Neural progenitor cell (in vitro differentiated cells): ENCODE measurements at regions not wholly inside any gene's neighbourhood (a gene's known extent, or its start where the extent isn't known, plus 50 kb on each side); places are given as distances from the start of the nearest gene placed in this dataset.
"Not testable (repeated sequence)": the region's sequence is repeated elsewhere in the genome, so short reads cannot be mapped to it uniquely, and the experiment has no call there.

ENCODE experiments used
- CTCF ChIP-seq: fragments of 200-600 bp; sonication (generic); IDR thresholded peaks from 2 replicates; pipeline ENCODE4 v1.5.1; 2017; ENCODE audit warnings: antibody characterized with exemption, mild to moderate bottlenecking
- EZH2 ChIP-seq: fragments of 200-600 bp; sonication (generic); IDR thresholded peaks from 2 replicates; pipeline ENCODE4 v1.6.1; 2017; ENCODE audit warnings: antibody characterized with exemption, mild to moderate bottlenecking, moderate library complexity
- EZH2phosphoT487 ChIP-seq: fragments of 200-600 bp; sonication (generic); IDR thresholded peaks from 2 replicates; pipeline ENCODE4 v1.6.1; 2017; ENCODE audit warnings: antibody characterized with exemption

- TF ChIP-seq CTCF, EZH2, EZH2phosphoT487: not testable (repeated sequence)
Observed at GRCh38 chr1:800397-800796, 113.9 kb upstream of the OR4F16 start.
